ENCODE measurements at regions not wholly inside any gene's neighbourhood (a gene's known extent, or its start where the extent isn't known, plus 50 kb on each side); places are given as distances from the start of the nearest gene placed in this dataset.

- no peak for TF ChIP-seq CTCF (IDR thresholded peaks at IDR 0.05)
- Histone ChIP-seq H3K79me2 (ENCODE audit: insufficient read depth, low read length) (no peaks in the 10 kb centered on the region), H3K4me3 (replicated peaks in 1 of 3; ENCODE audit: low read depth in 2 of 3, low read length in 3 of 3) (no peak overlapping the region), H3K9me3 (replicated peaks in 1 of 2; ENCODE audit: control insufficient read depth in 1 of 2, insufficient read depth in 1 of 2, low read length in 2 of 2) (no peaks in the 10 kb centered on the region), H4K20me1 (ENCODE audit: insufficient read depth, low read length) (no peaks in the 10 kb centered on the region), H3K27me3 (ENCODE audit: control insufficient read depth in 2 of 2, insufficient read depth in 2 of 2, low read length in 2 of 2) (no peaks in the 10 kb centered on the region), H2AFZ (ENCODE audit: insufficient read depth, low read depth, low read length, poor library complexity, severe bottlenecking) (no peak overlapping the region), H3K27ac (ENCODE audit: low read depth in 1 of 2, low read length in 2 of 2) (no peak overlapping the region), H3K4me1 (ENCODE audit: control insufficient read depth in 1 of 2, insufficient read depth in 2 of 2, low read length in 2 of 2) (no peaks in the 10 kb centered on the region), H3K4me2 (replicated peaks; ENCODE audit: extremely low read depth, low read length, poor library complexity, severe bottlenecking) (no peak overlapping the region), H3K36me3 (replicated peaks in 1 of 2; ENCODE audit: control insufficient read depth in 1 of 2, insufficient read depth in 2 of 2, low read length in 2 of 2) (no peaks in the 10 kb centered on the region), H3K9ac (ENCODE audit: insufficient read depth, low read length, poor library complexity, severe bottlenecking) (no peak overlapping the region)
- no peaks in the 10 kb centered on the region for H3K36me3 Mint-ChIP-seq
- intact Hi-C loops (cut with micrococcal nuclease): no loop called here
- H3K9me3 Mint-ChIP-seq: peaks cover 0 to 4% (median 0%) of the 10 kb centered on the region in 7 donors
- peak overlapping the region in 1 of 7 donors; percentile 40 for H3K27ac Mint-ChIP-seq
- H3K27me3 Mint-ChIP-seq (ENCODE audit: low read depth in 3 of 3): peaks cover 2 to 7% (median 2%) of the 10 kb centered on the region in 3 donors
- H3K4me1 Mint-ChIP-seq: no peaks in the 10 kb centered on the region
- H3K4me3 Mint-ChIP-seq: no peak overlapping the region
- DNase-seq: no peak
- WGBS (ENCODE audit: insufficient coverage): 86% methylated on average over 8 of the region's 8 CpGs
These were observed 127.1 kb downstream of the ZIC5 start for GRCh38 chr13:99844421-99844820.

- peaks cover 0 to 2% (median 0%) of the 10 kb centered on the region in 7 donors for H3K9me3 Mint-ChIP-seq
- H3K9me3 ChIP-seq (replicated peaks in 1 of 2; ENCODE audit: control insufficient read depth in 1 of 2, insufficient read depth in 1 of 2, low read length in 2 of 2): no peaks in the 10 kb centered on the region
- no peak for DNase-seq
- H3K9ac ChIP-seq (ENCODE audit: insufficient read depth, low read length, poor library complexity, severe bottlenecking): no peak overlapping the region
- intact Hi-C loops (cut with micrococcal nuclease): no loop called here
- H3K36me3 ChIP-seq (replicated peaks in 1 of 2; ENCODE audit: control insufficient read depth in 1 of 2, insufficient read depth in 2 of 2, low read length in 2 of 2): no peaks in the 10 kb centered on the region
- no peaks in the 10 kb centered on the region for H3K4me1 Mint-ChIP-seq
- WGBS (ENCODE audit: insufficient coverage): 84% methylated on average over 9 of the region's 9 CpGs
- H3K27ac Mint-ChIP-seq: no peak overlapping the region
- H3K36me3 Mint-ChIP-seq: no peaks in the 10 kb centered on the region
- no peaks in the 10 kb centered on the region for H3K27me3 ChIP-seq (ENCODE audit: control insufficient read depth in 2 of 2, insufficient read depth in 2 of 2, low read length in 2 of 2)
- H3K4me1 ChIP-seq (ENCODE audit: control insufficient read depth in 1 of 2, insufficient read depth in 2 of 2, low read length in 2 of 2): no peaks in the 10 kb centered on the region
- no peak overlapping the region for H3K4me3 ChIP-seq (replicated peaks in 1 of 3; ENCODE audit: low read depth in 2 of 3, low read length in 3 of 3)
- H3K79me2 ChIP-seq (ENCODE audit: insufficient read depth, low read length): no peaks in the 10 kb centered on the region
- TF ChIP-seq CTCF (IDR thresholded peaks at IDR 0.05): no peak
- H3K27ac ChIP-seq (ENCODE audit: low read depth in 1 of 2, low read length in 2 of 2): no peak overlapping the region
- no peak overlapping the region for H3K4me2 ChIP-seq (replicated peaks; ENCODE audit: extremely low read depth, low read length, poor library complexity, severe bottlenecking)
- no peak overlapping the region for H3K4me3 Mint-ChIP-seq
- H3K27me3 Mint-ChIP-seq (ENCODE audit: low read depth in 3 of 3): peaks cover 2 to 7% (median 2%) of the 10 kb centered on the region in 3 donors
- no peaks in the 10 kb centered on the region for H4K20me1 ChIP-seq (ENCODE audit: insufficient read depth, low read length)
- no peak overlapping the region for H2AFZ ChIP-seq (ENCODE audit: insufficient read depth, low read depth, low read length, poor library complexity, severe bottlenecking)
These were observed 127.7 kb downstream of the ZIC5 start for GRCh38 chr13:99843872-99844271.
